GM12878 (cell line): ENCODE measurements at regions not wholly inside any gene's neighbourhood (a gene's known extent, or its start where the extent isn't known, plus 50 kb on each side); places are given as distances from the start of the nearest gene placed in this dataset.

Source experiments
- ATAC-seq: fragments of 200-7000 bp; cut with Tn5 transposase; 3 replicates; pipeline ENCODE4 v1.9.1; 2020; ENCODE audit warnings: mild to moderate bottlenecking, moderate library complexity
- BruUV-seq: library from RNA; stranded (reverse); fragments of 400-500 nt; replicated peaks from 2 replicates; lab custom pipeline; 2021; lab: Mats Ljungman, UMichigan
- CTCF ChIA-PET: fragments of 300-600 bp; sonication (Branson Sonifier 250); formaldehyde crosslinking; extraction: SDS; loops from one replicate; lab custom pipeline; 2021; ENCODE audit warnings: inconsistent platforms; lab: Yijun Ruan, JAX
- POLR2A ChIA-PET: fragments of 350-600 bp; formaldehyde crosslinking; extraction: SDS; loops from one replicate; lab custom pipeline; 2021; ENCODE audit warnings: inconsistent platforms; lab: Charles Lee
- RAD21 ChIA-PET: fragments of 300-600 bp; sonication (Branson Sonifier 250); formaldehyde crosslinking; loops from one replicate; lab custom pipeline; 2023; ENCODE audit warnings: antibody characterized with exemption; ENCODE audit not compliant: unreplicated experiment; lab: Charles Lee
- SMC1A ChIA-PET: fragments of 300-600 bp; sonication (Branson Sonifier 250); formaldehyde crosslinking; loops from one replicate; lab custom pipeline; 2023; ENCODE audit not compliant: unreplicated experiment, uncharacterized antibody; lab: Charles Lee
- DNase-seq: peaks from one replicate; pipeline ENCODE4 v3.0.0-alpha.2; 2011; ENCODE audit warnings: low read depth, low spot score
- FAIRE-seq: peaks from 3 replicates; lab custom pipeline; 2011; peaks lifted over from hg19 to GRCh38; lab: Jason Lieb, UNC
- H2AFZ ChIP-seq: 2 replicates; pipeline ENCODE4 v1.6.0; 2011; ENCODE audit warnings: low read depth, low read length, control low read depth; ENCODE audit not compliant: control insufficient read depth
- H3K27ac ChIP-seq: 2 replicates; pipeline ENCODE4 v1.5.1; 2011; ENCODE audit warnings: control low read depth; ENCODE audit not compliant: control insufficient read depth, insufficient read depth
- H3K27me3 ChIP-seq, 2 experiments: replicated peaks in 1 of 2; 2 replicates each; pipeline versions ENCODE4 v1.6.0 to v1.6.1; 2011; ENCODE audit warnings: low read length in 1 of 2; ENCODE audit not compliant: control insufficient read depth in 2 of 2, insufficient read depth in 2 of 2
- H3K36me3 ChIP-seq, 2 experiments: 2 replicates each; pipeline ENCODE4 v1.5.1; 2011; ENCODE audit warnings: low read length in 1 of 2; ENCODE audit not compliant: control insufficient read depth in 2 of 2, insufficient read depth in 2 of 2
- H3K4me1 ChIP-seq: 2 replicates; pipeline ENCODE4 v1.6.1; 2011; ENCODE audit warnings: mild to moderate bottlenecking, low read length, moderate library complexity, mixed read lengths; ENCODE audit not compliant: control insufficient read depth, insufficient read depth
- H3K4me2 ChIP-seq: 2 replicates; pipeline ENCODE4 v1.6.0; 2011; ENCODE audit warnings: control low read depth; ENCODE audit not compliant: control insufficient read depth, insufficient read depth
- H3K4me3 ChIP-seq: fragments of 200-600 bp; sonication (generic); 2 replicates; pipeline ENCODE4 v1.5.1; 2016
- H3K79me2 ChIP-seq: 2 replicates; pipeline ENCODE4 v1.6.0; 2011; ENCODE audit warnings: low read length; ENCODE audit not compliant: control insufficient read depth, insufficient read depth
- H3K9ac ChIP-seq: 2 replicates; pipeline ENCODE4 v1.8.0; 2011; ENCODE audit warnings: low read length, control low read depth, mixed read lengths; ENCODE audit not compliant: control insufficient read depth, insufficient read depth
- H3K9me3 ChIP-seq: replicated peaks from 3 replicates; pipeline ENCODE4 v1.5.1; 2011; ENCODE audit warnings: mild to moderate bottlenecking, low read length; ENCODE audit not compliant: control insufficient read depth, insufficient read depth
- H4K20me1 ChIP-seq: 2 replicates; pipeline ENCODE4 v1.6.0; 2011; ENCODE audit not compliant: control insufficient read depth, insufficient read depth
- HCFC1 ChIP-seq: fragments of 150-350 bp; IDR thresholded peaks from 2 replicates; pipeline ENCODE4 v1.6.1; 2014; ENCODE audit warnings: low read length
- NR2C2 ChIP-seq: IDR thresholded peaks from 2 replicates; pipeline ENCODE4 v1.6.1; 2011; ENCODE audit warnings: borderline replicate concordance, low read depth; ENCODE audit not compliant: control insufficient read depth, insufficient read length
- SMAD1 ChIP-seq: fragments of 450-650 bp; IDR thresholded peaks from 2 replicates; pipeline ENCODE4 v1.6.1; 2018; ENCODE audit warnings: mild to moderate bottlenecking, low read depth; ENCODE audit not compliant: partially characterized antibody
- WGBS: methylation state at CpG from one replicate; pipeline ENCODE4 v1.1.6; 2016; ENCODE audit warnings: low lambda C conversion rate; ENCODE audit not compliant: insufficient replicate concordance, insufficient coverage; ENCODE audit errors: missing lambda C conversion rate; 5-methylcytosine and 5-hydroxymethylcytosine counted together
- in situ Hi-C: fragments of 300-500 bp; cut with MboI; formaldehyde crosslinking; loops from 9 replicates; pipeline ENCODE4 v1.14.3; 2018; ENCODE audit warnings: mixed read lengths
- intact Hi-C: fragments of 100-400 bp; cut with micrococcal nuclease; formaldehyde crosslinking; loops from one replicate; pipeline ENCODE4 v1.14.2; 2022; ENCODE audit not compliant: unreplicated experiment
- TF ChIP-seq, protein P1 (sequence below): fragments of 450-650 bp; formaldehyde crosslinking; IDR thresholded peaks from 2 replicates; pipeline ENCODE4 v1.5.0; 2022; ENCODE audit warnings: mild to moderate bottlenecking, missing genetic modification characterization

DNA sequence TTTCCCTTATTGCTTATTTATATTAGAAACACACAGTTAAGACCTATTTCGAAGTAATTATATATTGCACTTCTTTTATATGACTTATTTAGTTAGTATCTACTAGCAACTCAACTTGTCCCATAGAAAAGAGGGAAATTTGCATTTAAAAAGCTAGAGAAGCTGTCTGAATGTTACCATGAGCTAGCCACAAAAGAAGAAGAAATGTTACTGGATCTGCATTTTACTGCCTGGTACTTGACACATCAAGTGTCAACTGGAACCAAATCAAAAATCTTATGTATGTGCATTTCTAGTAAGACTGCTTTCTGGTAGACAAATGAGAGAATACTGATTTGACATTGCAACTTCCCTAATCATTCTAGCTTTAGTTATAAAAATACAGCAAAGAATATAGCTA is 424.6 kb upstream of the VRK2 start:
- Histone ChIP-seq H3K4me2 (no peak overlapping the region), H3K27ac (no peak overlapping the region), H3K4me1 (no peaks in the 10 kb centered on the region), H4K20me1 (no peaks in the 10 kb centered on the region), H3K4me3 (no peak overlapping the region), H3K36me3 (no peaks in the 10 kb centered on the region)
- CTCF ChIA-PET: no interaction called here
- ATAC-seq (no peak; the same call in 2 of the 3 replicates), FAIRE-seq (peak; percentile 59)
- 0% methylated on average over 1 of the region's 1 CpG for WGBS
- intact Hi-C loops: no loop called here
- in situ Hi-C loops: no loop called here
- POLR2A ChIA-PET: interaction anchor here (0.6 kb wide), 1 partner anchor 10 kb away, joined by 3 read pairs; no protein-coding TSS in a partner anchor
- BruUV-seq: no TSS peak
- TF ChIP-seq HCFC1 (no peak), NR2C2 (no peak), SMAD1 (no peak)
- TF ChIP-seq, protein P1, sequence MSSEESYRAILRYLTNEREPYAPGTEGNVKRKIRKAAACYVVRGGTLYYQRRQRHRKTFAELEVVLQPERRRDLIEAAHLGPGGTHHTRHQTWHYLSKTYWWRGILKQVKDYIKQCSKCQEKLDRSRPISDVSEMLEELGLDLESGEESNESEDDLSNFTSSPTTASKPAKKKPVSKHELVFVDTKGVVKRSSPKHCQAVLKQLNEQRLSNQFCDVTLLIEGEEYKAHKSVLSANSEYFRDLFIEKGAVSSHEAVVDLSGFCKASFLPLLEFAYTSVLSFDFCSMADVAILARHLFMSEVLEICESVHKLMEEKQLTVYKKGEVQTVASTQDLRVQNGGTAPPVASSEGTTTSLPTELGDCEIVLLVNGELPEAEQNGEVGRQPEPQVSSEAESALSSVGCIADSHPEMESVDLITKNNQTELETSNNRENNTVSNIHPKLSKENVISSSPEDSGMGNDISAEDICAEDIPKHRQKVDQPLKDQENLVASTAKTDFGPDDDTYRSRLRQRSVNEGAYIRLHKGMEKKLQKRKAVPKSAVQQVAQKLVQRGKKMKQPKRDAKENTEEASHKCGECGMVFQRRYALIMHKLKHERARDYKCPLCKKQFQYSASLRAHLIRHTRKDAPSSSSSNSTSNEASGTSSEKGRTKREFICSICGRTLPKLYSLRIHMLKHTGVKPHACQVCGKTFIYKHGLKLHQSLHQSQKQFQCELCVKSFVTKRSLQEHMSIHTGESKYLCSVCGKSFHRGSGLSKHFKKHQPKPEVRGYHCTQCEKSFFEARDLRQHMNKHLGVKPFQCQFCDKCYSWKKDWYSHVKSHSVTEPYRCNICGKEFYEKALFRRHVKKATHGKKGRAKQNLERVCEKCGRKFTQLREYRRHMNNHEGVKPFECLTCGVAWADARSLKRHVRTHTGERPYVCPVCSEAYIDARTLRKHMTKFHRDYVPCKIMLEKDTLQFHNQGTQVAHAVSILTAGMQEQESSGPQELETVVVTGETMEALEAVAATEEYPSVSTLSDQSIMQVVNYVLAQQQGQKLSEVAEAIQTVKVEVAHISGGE (CRISPR knock-in tag): no peak
- TF ChIP-seq, all 136 proteins: peak for 0
- H3K27me3 ChIP-seq: no peaks in the 10 kb centered on the region
- H3K79me2 ChIP-seq: no peaks in the 10 kb centered on the region
- SMC1A ChIA-PET: interaction anchor here (0.7 to 1.2 kb wide), 2 partner anchors 10 to 96 kb away, joined by 3 read pairs; no protein-coding TSS in a partner anchor
- RAD21 ChIA-PET: no interaction called here
- no peaks in the 10 kb centered on the region for H3K9me3 ChIP-seq
- DNase-seq: no peak
- H3K9ac ChIP-seq: no peak overlapping the region
- no peak overlapping the region for H2AFZ ChIP-seq
